Astrocyte (in vitro differentiated cells and primary cell): ENCODE measurements at regions not wholly inside any gene's neighbourhood (a gene's known extent, or its start where the extent isn't known, plus 50 kb on each side); places are given as distances from the start of the nearest gene placed in this dataset.

ENCODE experiments used
- DNase-seq: peaks from one replicate; pipeline ENCODE4 v3.0.0-alpha.2; 2010; ENCODE audit warnings: low read depth
- FAIRE-seq: peaks from 2 replicates; lab custom pipeline; 2011; peaks lifted over from hg19 to GRCh38; lab: Jason Lieb, UNC
- H2AFZ ChIP-seq: 2 replicates; pipeline ENCODE4 v1.6.0; 2012; ENCODE audit warnings: low read depth, low read length, inconsistent platforms
- H3K27ac ChIP-seq: 2 replicates; pipeline ENCODE4 v1.5.1; 2011; ENCODE audit warnings: low read depth, low read length, inconsistent platforms
- H3K27me3 ChIP-seq: 2 replicates; pipeline ENCODE4 v1.6.0; 2011; ENCODE audit warnings: low read length, inconsistent platforms; ENCODE audit not compliant: insufficient read depth
- H3K36me3 ChIP-seq: 2 replicates; pipeline ENCODE4 v1.5.1; 2011; ENCODE audit warnings: low read length, inconsistent platforms; ENCODE audit not compliant: insufficient read depth
- H3K4me1 ChIP-seq: 2 replicates; pipeline ENCODE4 v1.5.1; 2011; ENCODE audit warnings: low read length, inconsistent platforms; ENCODE audit not compliant: insufficient read depth
- H3K4me2 ChIP-seq: 2 replicates; pipeline ENCODE4 v1.6.0; 2012; ENCODE audit warnings: low read length, inconsistent platforms
- H3K4me3 ChIP-seq: 2 replicates; pipeline ENCODE4 v1.5.1; 2011; ENCODE audit warnings: low read depth, mild to moderate bottlenecking, low read length, inconsistent platforms; ENCODE audit not compliant: insufficient read depth
- H3K79me2 ChIP-seq: 2 replicates; pipeline ENCODE4 v1.6.0; 2012; ENCODE audit warnings: mild to moderate bottlenecking, low read length, inconsistent platforms; ENCODE audit not compliant: insufficient read depth
- H3K9ac ChIP-seq: 2 replicates; pipeline ENCODE4 v1.6.0; 2012; ENCODE audit warnings: mild to moderate bottlenecking, low read length, inconsistent platforms
- H3K9me3 ChIP-seq: 2 replicates; pipeline ENCODE4 v1.5.1; 2012; ENCODE audit warnings: low read depth, mild to moderate bottlenecking, low read length, inconsistent platforms; ENCODE audit not compliant: insufficient read depth
- H4K20me1 ChIP-seq: 2 replicates; pipeline ENCODE4 v1.6.0; 2012; ENCODE audit warnings: low read length, inconsistent platforms; ENCODE audit not compliant: insufficient read depth
- H3K27ac Mint-ChIP-seq: one replicate; pipeline ENCODE4 v1.8.0; 2021; ENCODE audit warnings: mild to moderate bottlenecking, mixed read lengths; ENCODE audit not compliant: unreplicated experiment
- H3K27me3 Mint-ChIP-seq: one replicate; pipeline ENCODE4 v1.8.0; 2021; ENCODE audit warnings: low read depth, mixed read lengths; ENCODE audit not compliant: unreplicated experiment
- H3K36me3 Mint-ChIP-seq: one replicate; pipeline ENCODE4 v1.8.0; 2021; ENCODE audit warnings: low read depth, mixed read lengths; ENCODE audit not compliant: unreplicated experiment
- H3K4me1 Mint-ChIP-seq: one replicate; pipeline ENCODE4 v1.8.0; 2021; ENCODE audit warnings: low read depth, mixed read lengths; ENCODE audit not compliant: unreplicated experiment
- H3K4me3 Mint-ChIP-seq: one replicate; pipeline ENCODE4 v1.8.0; 2021; ENCODE audit warnings: mild to moderate bottlenecking, moderate library complexity, mixed read lengths; ENCODE audit not compliant: unreplicated experiment
- H3K9me3 Mint-ChIP-seq: one replicate; pipeline ENCODE4 v1.8.0; 2021; ENCODE audit warnings: mild to moderate bottlenecking, mixed read lengths; ENCODE audit not compliant: unreplicated experiment
- EZH2 ChIP-seq: IDR thresholded peaks from 2 replicates; pipeline ENCODE4 v1.6.1; 2012; ENCODE audit warnings: mild to moderate bottlenecking, low read length, inconsistent platforms; ENCODE audit not compliant: insufficient read depth
- TF ChIP-seq, protein P1 (sequence below): IDR thresholded peaks from 2 replicates; pipeline ENCODE4 v1.5.1; 2011; ENCODE audit warnings: low read depth, mild to moderate bottlenecking, inconsistent platforms, low read length, moderate library complexity; ENCODE audit not compliant: insufficient read depth

- no peaks in the 10 kb centered on the region for H3K36me3 Mint-ChIP-seq
- Histone ChIP-seq H3K4me3 (no peak overlapping the region), H3K4me2 (no peak overlapping the region), H2AFZ (no peak overlapping the region), H3K9me3 (no peaks in the 10 kb centered on the region), H4K20me1 (no peaks in the 10 kb centered on the region), H3K36me3 (no peaks in the 10 kb centered on the region), H3K27ac (no peak overlapping the region), H3K27me3 (no peaks in the 10 kb centered on the region), H3K9ac (no peak overlapping the region), H3K79me2 (no peaks in the 10 kb centered on the region), H3K4me1 (no peaks in the 10 kb centered on the region)
- FAIRE-seq (no peak), DNase-seq (no peak)
- H3K27ac Mint-ChIP-seq: no peak overlapping the region
- TF ChIP-seq EZH2: no peak
- TF ChIP-seq, protein P1, sequence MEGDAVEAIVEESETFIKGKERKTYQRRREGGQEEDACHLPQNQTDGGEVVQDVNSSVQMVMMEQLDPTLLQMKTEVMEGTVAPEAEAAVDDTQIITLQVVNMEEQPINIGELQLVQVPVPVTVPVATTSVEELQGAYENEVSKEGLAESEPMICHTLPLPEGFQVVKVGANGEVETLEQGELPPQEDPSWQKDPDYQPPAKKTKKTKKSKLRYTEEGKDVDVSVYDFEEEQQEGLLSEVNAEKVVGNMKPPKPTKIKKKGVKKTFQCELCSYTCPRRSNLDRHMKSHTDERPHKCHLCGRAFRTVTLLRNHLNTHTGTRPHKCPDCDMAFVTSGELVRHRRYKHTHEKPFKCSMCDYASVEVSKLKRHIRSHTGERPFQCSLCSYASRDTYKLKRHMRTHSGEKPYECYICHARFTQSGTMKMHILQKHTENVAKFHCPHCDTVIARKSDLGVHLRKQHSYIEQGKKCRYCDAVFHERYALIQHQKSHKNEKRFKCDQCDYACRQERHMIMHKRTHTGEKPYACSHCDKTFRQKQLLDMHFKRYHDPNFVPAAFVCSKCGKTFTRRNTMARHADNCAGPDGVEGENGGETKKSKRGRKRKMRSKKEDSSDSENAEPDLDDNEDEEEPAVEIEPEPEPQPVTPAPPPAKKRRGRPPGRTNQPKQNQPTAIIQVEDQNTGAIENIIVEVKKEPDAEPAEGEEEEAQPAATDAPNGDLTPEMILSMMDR: no peak
- H3K4me1 Mint-ChIP-seq: no peaks in the 10 kb centered on the region
- H3K9me3 Mint-ChIP-seq: no peaks in the 10 kb centered on the region
- peaks cover 24% of the 10 kb centered on the region for H3K27me3 Mint-ChIP-seq
- H3K4me3 Mint-ChIP-seq: no peak overlapping the region
Observed at GRCh38 chr2:16187482-16187817, 247.1 kb downstream of the MYCN start.

DNA sequence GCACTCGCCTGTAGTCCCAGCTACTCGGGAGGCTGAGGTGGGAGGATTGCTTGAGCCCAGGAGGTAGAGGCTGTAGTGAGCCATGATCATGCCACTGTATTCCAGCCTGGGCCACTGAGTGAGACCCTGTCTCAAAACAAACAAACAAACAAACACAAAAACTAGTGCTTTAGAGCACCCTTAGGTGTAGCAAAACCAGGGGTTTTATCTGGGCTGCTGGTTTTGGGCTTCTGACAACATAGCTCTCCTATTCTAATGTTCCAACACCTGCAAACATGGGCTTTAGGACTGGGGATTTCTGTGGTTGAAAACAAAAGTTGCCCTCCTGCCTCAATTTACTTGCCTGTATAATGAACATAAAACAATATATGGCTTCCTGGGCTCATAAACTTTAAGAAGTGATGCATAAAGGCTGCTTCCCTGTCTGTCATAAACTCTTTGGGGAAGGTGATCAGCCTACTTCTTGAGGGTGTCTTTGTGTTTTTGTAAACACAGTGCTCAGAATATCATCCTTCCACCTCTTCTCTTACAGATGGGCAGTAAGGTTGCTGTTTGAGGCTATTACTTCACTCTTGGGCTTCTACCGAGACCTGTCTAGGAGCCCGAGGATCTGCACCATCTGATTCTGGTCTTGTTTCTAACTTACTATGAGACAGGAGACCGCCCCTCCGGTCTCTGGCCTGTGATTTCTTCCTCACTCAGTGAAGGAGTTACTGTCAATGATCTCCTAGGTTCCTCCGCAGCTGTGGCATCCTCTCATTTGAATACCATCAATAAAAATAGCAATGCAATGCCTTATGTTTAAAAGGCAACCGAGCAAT lies 246.5 kb downstream of the MYCN start:
- Mint-ChIP-seq H3K4me3 (no peak overlapping the region), H3K9me3 (no peaks in the 10 kb centered on the region), H3K4me1 (no peaks in the 10 kb centered on the region), H3K27me3 (peaks cover 26% of the 10 kb centered on the region), H3K36me3 (no peaks in the 10 kb centered on the region), H3K27ac (no peak overlapping the region)
- Histone ChIP-seq H3K79me2 (no peaks in the 10 kb centered on the region), H3K4me2 (no peak overlapping the region), H3K4me3 (no peak overlapping the region), H2AFZ (no peak overlapping the region), H3K27ac (no peak overlapping the region), H3K9me3 (no peaks in the 10 kb centered on the region), H3K36me3 (no peaks in the 10 kb centered on the region), H3K4me1 (no peaks in the 10 kb centered on the region), H4K20me1 (no peaks in the 10 kb centered on the region), H3K27me3 (no peaks in the 10 kb centered on the region), H3K9ac (no peak overlapping the region)
- FAIRE-seq: no peak
- DNase-seq: no peak
- TF ChIP-seq, protein P1: no peak
- TF ChIP-seq EZH2: no peak

DNA sequence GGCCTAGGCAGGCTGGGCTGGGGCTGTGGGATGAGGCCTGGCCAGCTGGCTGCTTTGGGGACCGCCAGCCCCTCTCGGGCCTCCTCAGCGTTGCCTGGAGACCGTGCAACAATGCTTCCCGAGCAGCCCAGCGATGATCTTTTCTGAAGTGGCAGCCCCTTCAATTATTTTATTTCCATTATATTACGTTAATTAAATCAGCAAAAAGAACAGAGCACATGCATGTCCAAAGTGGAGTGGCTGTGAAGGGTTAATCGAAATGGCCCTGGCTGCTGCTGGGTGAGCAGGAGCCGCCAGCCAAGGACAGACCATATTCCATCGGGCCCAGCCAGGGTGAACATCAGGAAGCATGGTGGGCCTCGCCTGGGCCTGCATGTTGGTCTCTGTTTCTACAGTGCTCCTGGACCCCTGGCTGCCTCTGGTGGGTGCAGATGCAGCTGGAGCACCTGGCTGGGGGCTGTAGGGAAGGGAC lies 245.5 kb downstream of the MYCN start:
- Mint-ChIP-seq H3K27ac (no peak overlapping the region), H3K4me3 (no peak overlapping the region), H3K36me3 (no peaks in the 10 kb centered on the region), H3K27me3 (peaks cover 28% of the 10 kb centered on the region), H3K4me1 (no peaks in the 10 kb centered on the region), H3K9me3 (no peaks in the 10 kb centered on the region)
- H3K27ac ChIP-seq: no peak overlapping the region
- no peaks in the 10 kb centered on the region for H3K36me3 ChIP-seq
- H4K20me1 ChIP-seq: no peaks in the 10 kb centered on the region
- no peaks in the 10 kb centered on the region for H3K9me3 ChIP-seq
- H3K79me2 ChIP-seq: no peaks in the 10 kb centered on the region
- no peak for FAIRE-seq
- no peak overlapping the region for H3K4me2 ChIP-seq
- H3K27me3 ChIP-seq: no peaks in the 10 kb centered on the region
- no peak for TF ChIP-seq EZH2
- TF ChIP-seq, protein P1: no peak
- no peaks in the 10 kb centered on the region for H3K4me1 ChIP-seq
- H3K9ac ChIP-seq: no peak overlapping the region
- no peak for DNase-seq
- no peak overlapping the region for H3K4me3 ChIP-seq
- H2AFZ ChIP-seq: no peak overlapping the region
